Activated B cell treated with CpG ODN at 0.5 μM for 24 hours (primary cell): ENCODE measurements at regions not wholly inside any gene's neighbourhood (a gene's known extent, or its start where the extent isn't known, plus 50 kb on each side); places are given as distances from the start of the nearest gene placed in this dataset.

Experiments
- ATAC-seq: fragments of 200-7000 bp; cut with Tn5 transposase; one replicate; pipeline ENCODE4 v1.10.0; 2021; ENCODE audit warnings: low read depth, mild to moderate bottlenecking, moderate library complexity
- CTCF ChIA-PET: fragments of 350-600 bp; sonication (Branson Sonifier 250); formaldehyde crosslinking; loops from one replicate; lab custom pipeline; 2021; ENCODE audit warnings: antibody characterized with exemption; lab: Charles Lee
- POLR2A ChIA-PET: fragments of 350-600 bp; sonication (Branson Sonifier 250); formaldehyde crosslinking; loops from one replicate; lab custom pipeline; 2021; ENCODE audit warnings: antibody characterized with exemption; lab: Charles Lee
- DNase-seq: peaks from one replicate; pipeline ENCODE4 v3.0.0; 2022
- H3K27ac Mint-ChIP-seq: one replicate; pipeline ENCODE4 v1.8.0; 2020; ENCODE audit warnings: mixed read lengths
- H3K27me3 Mint-ChIP-seq: one replicate; pipeline ENCODE4 v1.8.0; 2021; ENCODE audit warnings: mixed read lengths
- H3K36me3 Mint-ChIP-seq: one replicate; pipeline ENCODE4 v1.8.0; 2021; ENCODE audit warnings: low read depth, mixed read lengths
- H3K4me1 Mint-ChIP-seq: one replicate; pipeline ENCODE4 v1.8.0; 2021; ENCODE audit warnings: mixed read lengths
- H3K4me3 Mint-ChIP-seq: one replicate; pipeline ENCODE4 v1.8.0; 2020; ENCODE audit warnings: mild to moderate bottlenecking, mixed read lengths
- H3K9me3 Mint-ChIP-seq: one replicate; pipeline ENCODE4 v1.8.0; 2020; ENCODE audit warnings: mixed read lengths
- intact Hi-C: fragments of 100-400 bp; cut with micrococcal nuclease; formaldehyde crosslinking; loops from one replicate; pipeline ENCODE4 v1.15.1; 2024
- TF ChIP-seq, protein P1 (sequence below): fragments of 200-600 bp; IDR thresholded peaks from one replicate; pipeline ENCODE4 v1.8.0; 2022; ENCODE audit warnings: antibody characterized with exemption, mild to moderate bottlenecking

DNA sequence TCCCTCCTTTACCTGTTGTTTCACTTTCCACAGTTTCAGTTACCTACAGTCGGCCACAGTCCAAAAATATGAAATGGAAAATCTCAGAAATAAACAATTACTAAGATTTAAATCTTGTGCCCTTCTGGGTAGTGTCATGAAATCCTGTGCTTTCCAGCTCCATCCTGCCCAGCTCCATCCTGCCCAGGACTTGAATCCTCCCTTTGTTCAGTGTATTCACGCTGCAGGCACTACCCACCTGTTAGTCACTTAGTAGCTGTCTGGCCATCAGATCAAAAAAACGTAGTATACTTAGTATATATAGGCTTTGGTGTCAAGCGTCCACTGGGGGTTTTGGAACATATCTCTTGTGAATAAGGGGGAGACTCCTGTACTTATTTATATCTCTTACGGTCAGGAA is 329.0 kb upstream of the SEMA6D start:
- Mint-ChIP-seq H3K27me3 (no peaks in the 10 kb centered on the region), H3K36me3 (no peaks in the 10 kb centered on the region), H3K27ac (no peak overlapping the region), H3K9me3 (peaks cover 2% of the 10 kb centered on the region), H3K4me1 (no peaks in the 10 kb centered on the region), H3K4me3 (no peak overlapping the region)
- intact Hi-C loops = no loop called here
- TF ChIP-seq, protein P1, sequence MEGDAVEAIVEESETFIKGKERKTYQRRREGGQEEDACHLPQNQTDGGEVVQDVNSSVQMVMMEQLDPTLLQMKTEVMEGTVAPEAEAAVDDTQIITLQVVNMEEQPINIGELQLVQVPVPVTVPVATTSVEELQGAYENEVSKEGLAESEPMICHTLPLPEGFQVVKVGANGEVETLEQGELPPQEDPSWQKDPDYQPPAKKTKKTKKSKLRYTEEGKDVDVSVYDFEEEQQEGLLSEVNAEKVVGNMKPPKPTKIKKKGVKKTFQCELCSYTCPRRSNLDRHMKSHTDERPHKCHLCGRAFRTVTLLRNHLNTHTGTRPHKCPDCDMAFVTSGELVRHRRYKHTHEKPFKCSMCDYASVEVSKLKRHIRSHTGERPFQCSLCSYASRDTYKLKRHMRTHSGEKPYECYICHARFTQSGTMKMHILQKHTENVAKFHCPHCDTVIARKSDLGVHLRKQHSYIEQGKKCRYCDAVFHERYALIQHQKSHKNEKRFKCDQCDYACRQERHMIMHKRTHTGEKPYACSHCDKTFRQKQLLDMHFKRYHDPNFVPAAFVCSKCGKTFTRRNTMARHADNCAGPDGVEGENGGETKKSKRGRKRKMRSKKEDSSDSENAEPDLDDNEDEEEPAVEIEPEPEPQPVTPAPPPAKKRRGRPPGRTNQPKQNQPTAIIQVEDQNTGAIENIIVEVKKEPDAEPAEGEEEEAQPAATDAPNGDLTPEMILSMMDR = no peak
- ChIA-PET POLR2A (no interaction called here), CTCF (no interaction called here)
- ATAC-seq = no peak
- DNase-seq = no peak

DNA sequence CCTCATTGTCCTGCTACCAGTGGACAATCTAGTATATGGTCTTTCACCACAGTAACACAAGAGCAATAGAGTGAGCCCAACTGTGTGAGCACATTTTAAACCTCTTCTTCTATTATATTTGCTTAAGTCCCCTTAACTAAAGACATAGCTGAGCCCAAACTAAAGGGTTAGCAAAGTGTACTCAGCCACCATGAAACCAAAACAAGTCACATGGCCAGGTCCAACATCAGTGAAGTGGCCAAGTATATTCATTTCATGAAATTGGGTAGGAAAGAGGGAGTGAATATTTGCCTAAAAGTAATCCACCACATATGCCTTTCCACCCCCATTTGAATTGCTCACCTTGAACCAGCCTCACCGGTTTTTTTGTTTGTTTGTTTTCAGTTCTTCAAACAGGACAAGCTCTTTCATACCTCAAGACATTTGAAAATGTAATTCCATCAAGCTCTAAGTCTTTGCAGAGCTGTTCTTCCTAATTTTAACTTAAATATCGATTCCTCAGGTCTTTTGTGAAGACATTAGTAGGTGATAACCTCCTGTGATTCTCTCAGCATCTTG is 327.0 kb upstream of the SEMA6D start:
- CTCF ChIA-PET = no interaction called here

DNA sequence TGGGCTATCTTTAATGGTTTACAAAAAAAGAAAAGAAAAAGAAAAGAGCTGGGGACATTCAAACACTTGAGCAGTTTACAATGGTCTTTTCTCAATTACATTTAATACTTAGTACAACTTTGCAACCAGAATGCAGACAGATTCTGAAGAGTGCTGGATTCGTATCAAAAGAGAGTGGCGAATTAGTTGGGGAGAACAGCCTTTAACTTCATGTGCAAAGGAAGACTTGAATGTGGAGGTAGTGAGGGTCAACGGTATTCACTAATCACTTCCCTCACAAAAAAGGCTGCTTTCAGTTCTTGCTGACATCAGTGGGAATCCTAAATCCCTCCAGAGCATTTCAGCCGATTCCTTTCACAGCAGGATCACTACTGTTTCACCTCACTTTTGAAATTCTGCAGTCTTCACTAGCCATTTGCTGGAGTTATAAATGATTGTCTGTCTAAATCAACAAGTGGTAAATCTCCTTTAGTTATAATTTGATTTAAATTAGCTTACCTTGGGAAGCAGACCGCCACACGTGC is 323.0 kb upstream of the SEMA6D start:
- CTCF ChIA-PET = no interaction called here

More for the DNA sequence above, 327.0 kb upstream of the SEMA6D start:
- TF ChIP-seq, protein P1 = no peak
- peaks cover 2% of the 10 kb centered on the region for H3K9me3 Mint-ChIP-seq
- DNase-seq (no peak), ATAC-seq (no peak)
- intact Hi-C loops = no loop called here
- no peak overlapping the region for H3K27ac Mint-ChIP-seq
- H3K4me3 Mint-ChIP-seq = no peak overlapping the region
- POLR2A ChIA-PET = no interaction called here
- no peaks in the 10 kb centered on the region for H3K27me3 Mint-ChIP-seq
- H3K4me1 Mint-ChIP-seq = no peaks in the 10 kb centered on the region
- H3K36me3 Mint-ChIP-seq = no peaks in the 10 kb centered on the region

GRCh38 chr15:47395076-47395475 is 322.2 kb upstream of the SEMA6D start:
- CTCF ChIA-PET = no interaction called here
- TF ChIP-seq, protein P1 = no peak
- Mint-ChIP-seq H3K4me3 (no peak overlapping the region), H3K9me3 (peaks cover 4% of the 10 kb centered on the region), H3K27ac (no peak overlapping the region), H3K4me1 (no peaks in the 10 kb centered on the region), H3K36me3 (no peaks in the 10 kb centered on the region), H3K27me3 (no peaks in the 10 kb centered on the region)
- intact Hi-C loops = no loop called here
- ATAC-seq (no peak), DNase-seq (no peak)
- POLR2A ChIA-PET = no interaction called here

More for the DNA sequence above, 323.0 kb upstream of the SEMA6D start:
- H3K27ac Mint-ChIP-seq = no peak overlapping the region
- POLR2A ChIA-PET = no interaction called here
- H3K36me3 Mint-ChIP-seq = no peaks in the 10 kb centered on the region
- H3K27me3 Mint-ChIP-seq = no peaks in the 10 kb centered on the region
- no peaks in the 10 kb centered on the region for H3K4me1 Mint-ChIP-seq
- H3K4me3 Mint-ChIP-seq = no peak overlapping the region
- ATAC-seq (no peak), DNase-seq (no peak)
- TF ChIP-seq, protein P1 = no peak
- intact Hi-C loops = no loop called here
- peaks cover 4% of the 10 kb centered on the region for H3K9me3 Mint-ChIP-seq

DNA sequence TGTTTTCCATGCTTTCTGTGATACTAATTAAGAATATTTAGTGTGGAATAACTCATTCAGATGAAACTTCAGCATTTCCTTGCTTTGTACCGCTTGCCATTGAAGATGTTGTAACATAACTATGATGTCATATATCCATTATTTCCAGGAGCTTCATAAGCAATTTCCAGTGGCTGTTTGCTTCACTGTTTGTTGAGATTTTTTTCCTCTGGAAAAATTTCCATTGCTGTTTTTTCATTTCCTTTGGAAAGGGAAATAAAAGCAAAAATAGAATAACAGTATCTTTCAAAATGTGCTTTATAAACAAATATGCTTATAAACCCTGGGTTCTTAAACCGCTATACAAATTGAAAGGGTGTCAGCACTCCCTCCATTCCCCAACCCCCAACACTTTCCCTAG is 319.6 kb upstream of the SEMA6D start:
- intact Hi-C loops = no loop called here

More for the DNA sequence above, 319.6 kb upstream of the SEMA6D start:
- POLR2A ChIA-PET = no interaction called here
- no peaks in the 10 kb centered on the region for H3K36me3 Mint-ChIP-seq
- CTCF ChIA-PET = no interaction called here
- no peak overlapping the region for H3K4me3 Mint-ChIP-seq
- peaks cover 2% of the 10 kb centered on the region for H3K9me3 Mint-ChIP-seq
- H3K4me1 Mint-ChIP-seq = no peaks in the 10 kb centered on the region
- DNase-seq (no peak), ATAC-seq (no peak)
- no peaks in the 10 kb centered on the region for H3K27me3 Mint-ChIP-seq
- H3K27ac Mint-ChIP-seq = no peak overlapping the region
- TF ChIP-seq, protein P1 = no peak
